Neural progenitor cell (in vitro differentiated cells): ENCODE measurements at regions not wholly inside any gene's neighbourhood (a gene's known extent, or its start where the extent isn't known, plus 50 kb on each side); places are given as distances from the start of the nearest gene placed in this dataset. TPM values are rescaled to one million over a fixed set of nuclear protein-coding genes. Genes with fewer than 3 reads are reported as not detected.
A peak's percentile ranks its signal among the peaks of the same experiment; 100 is the strongest.

ENCODE experiments used
- DNase-seq: peaks from one replicate; pipeline ENCODE4 v3.0.0-alpha.2; 2016; ENCODE audit warnings: low spot score
- H2AFZ ChIP-seq: fragments of 200-600 bp; sonication (generic); replicated peaks from 2 replicates; pipeline ENCODE4 v1.6.1; 2016; ENCODE audit warnings: antibody characterized with exemption
- H3F3A ChIP-seq: fragments of 200-600 bp; sonication (generic); 2 replicates; pipeline ENCODE4 v1.6.1; 2016; ENCODE audit warnings: antibody characterized with exemption, low read depth
- H3K27ac ChIP-seq: fragments of 200-600 bp; sonication (generic); 2 replicates; pipeline ENCODE4 v1.5.1; 2016; ENCODE audit warnings: mild to moderate bottlenecking
- H3K27me3 ChIP-seq: fragments of 200-600 bp; sonication (generic); 2 replicates; pipeline ENCODE4 v1.6.1; 2016; ENCODE audit warnings: mild to moderate bottlenecking, moderate library complexity
- H3K36me3 ChIP-seq: fragments of 200-600 bp; sonication (generic); 2 replicates; pipeline ENCODE4 v1.5.1; 2016
- H3K4me1 ChIP-seq: fragments of 200-600 bp; sonication (generic); 2 replicates; pipeline ENCODE4 v1.6.1; 2016; ENCODE audit warnings: mixed run types
- H3K4me2 ChIP-seq: fragments of 200-600 bp; sonication (generic); 2 replicates; pipeline ENCODE4 v1.6.1; 2016
- H3K4me3 ChIP-seq: fragments of 200-600 bp; sonication (generic); 2 replicates; pipeline ENCODE4 v1.5.1; 2016
- H3K79me2 ChIP-seq: fragments of 200-600 bp; sonication (generic); 2 replicates; pipeline ENCODE4 v1.6.1; 2016; ENCODE audit warnings: low read depth
- H3K9ac ChIP-seq: fragments of 200-600 bp; sonication (generic); 2 replicates; pipeline ENCODE4 v1.6.1; 2016
- H3K9me3 ChIP-seq: fragments of 200-600 bp; sonication (generic); 2 replicates; pipeline ENCODE4 v1.5.1; 2016; ENCODE audit warnings: low read depth
- H4K20me1 ChIP-seq: fragments of 200-600 bp; sonication (generic); 2 replicates; pipeline ENCODE4 v1.6.1; 2016; ENCODE audit warnings: low read depth
- H3K27ac Mint-ChIP-seq: 3 replicates; pipeline ENCODE4 v1.8.0; 2021; ENCODE audit warnings: mixed read lengths
- H3K27me3 Mint-ChIP-seq: 2 replicates; pipeline ENCODE4 v1.8.0; 2022; ENCODE audit warnings: low read depth, mild to moderate bottlenecking, inconsistent platforms, moderate library complexity, mixed read lengths; ENCODE audit not compliant: insufficient read depth
- H3K36me3 Mint-ChIP-seq: 3 replicates; pipeline ENCODE4 v1.8.0; 2021; ENCODE audit warnings: mixed read lengths
- H3K4me1 Mint-ChIP-seq: 3 replicates; pipeline ENCODE4 v1.8.0; 2021; ENCODE audit warnings: mixed read lengths
- H3K4me3 Mint-ChIP-seq: 3 replicates; pipeline ENCODE4 v1.8.0; 2021; ENCODE audit warnings: mild to moderate bottlenecking, moderate library complexity, mixed read lengths
- H3K9me3 Mint-ChIP-seq: 3 replicates; pipeline ENCODE4 v1.8.0; 2020; ENCODE audit warnings: mixed read lengths
- EZH2 ChIP-seq: fragments of 200-600 bp; sonication (generic); IDR thresholded peaks from 2 replicates; pipeline ENCODE4 v1.6.1; 2017; ENCODE audit warnings: antibody characterized with exemption, mild to moderate bottlenecking, moderate library complexity
- EZH2phosphoT487 ChIP-seq: fragments of 200-600 bp; sonication (generic); IDR thresholded peaks from 2 replicates; pipeline ENCODE4 v1.6.1; 2017; ENCODE audit warnings: antibody characterized with exemption
- small RNA-seq: library from RNA; depleted of rRNA; stranded (forward); fragments of <200 nt; gene quantifications from one replicate; pipeline ENCODE3, GENCODE V24; 2015
- TF ChIP-seq, protein P1 (sequence below): fragments of 200-600 bp; sonication (generic); IDR thresholded peaks from 2 replicates; pipeline ENCODE4 v1.5.1; 2017; ENCODE audit warnings: antibody characterized with exemption, mild to moderate bottlenecking

DNA sequence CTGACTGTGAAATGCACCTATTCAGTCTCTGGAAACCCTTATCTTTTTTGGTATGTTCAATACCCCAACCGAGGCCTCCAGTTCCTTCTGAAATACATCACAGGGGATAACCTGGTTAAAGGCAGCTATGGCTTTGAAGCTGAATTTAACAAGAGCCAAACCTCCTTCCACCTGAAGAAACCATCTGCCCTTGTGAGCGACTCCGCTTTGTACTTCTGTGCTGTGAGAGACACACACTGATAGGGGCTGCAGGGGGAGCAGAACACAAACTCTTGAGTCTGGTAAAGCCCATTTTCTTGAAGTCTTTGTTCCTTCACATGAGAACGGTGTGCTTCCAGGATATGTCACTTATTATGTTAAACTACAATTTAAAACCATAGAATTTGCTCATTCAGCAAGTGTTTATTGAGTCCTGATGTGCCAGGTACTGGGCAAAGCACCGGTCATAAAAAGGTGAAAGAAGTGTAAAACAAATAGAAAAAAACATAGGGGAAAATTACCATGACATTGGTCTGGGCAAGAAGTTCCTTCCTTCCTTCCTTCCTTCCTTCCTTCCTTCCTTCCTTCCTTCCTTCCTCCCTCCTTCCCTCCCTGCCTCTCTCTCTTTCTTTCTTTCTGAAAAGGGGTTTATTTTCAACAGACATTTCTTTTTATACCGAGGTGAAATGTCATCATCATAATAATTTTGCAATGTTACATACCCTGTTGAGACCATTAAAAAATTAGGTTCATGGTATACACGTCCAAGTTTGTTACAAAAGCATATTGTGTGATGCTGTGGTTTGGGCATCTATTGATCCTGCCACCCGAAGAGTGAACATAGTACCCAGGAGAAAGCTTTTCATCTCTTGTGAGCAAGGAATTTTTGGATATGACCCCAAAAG is 50.7 kb upstream of the OR4E1 start:
- Histone ChIP-seq H3K79me2 (no peaks in the 10 kb centered on the region), H3K4me1 (no peaks in the 10 kb centered on the region), H3F3A (no peaks in the 10 kb centered on the region), H3K36me3 (no peaks in the 10 kb centered on the region), H2AFZ (peak overlapping the region; percentile 95), H3K27ac (no peak overlapping the region), H3K9ac (no peak overlapping the region), H4K20me1 (no peaks in the 10 kb centered on the region), H3K4me2 (no peak overlapping the region), H3K4me3 (no peak overlapping the region), H3K27me3 (peaks cover 60% of the 10 kb centered on the region), H3K9me3 (no peaks in the 10 kb centered on the region)
- peaks cover 2% of the 10 kb centered on the region for H3K27me3 Mint-ChIP-seq
- H3K4me1 Mint-ChIP-seq: no peaks in the 10 kb centered on the region
- TF ChIP-seq, protein P1, sequence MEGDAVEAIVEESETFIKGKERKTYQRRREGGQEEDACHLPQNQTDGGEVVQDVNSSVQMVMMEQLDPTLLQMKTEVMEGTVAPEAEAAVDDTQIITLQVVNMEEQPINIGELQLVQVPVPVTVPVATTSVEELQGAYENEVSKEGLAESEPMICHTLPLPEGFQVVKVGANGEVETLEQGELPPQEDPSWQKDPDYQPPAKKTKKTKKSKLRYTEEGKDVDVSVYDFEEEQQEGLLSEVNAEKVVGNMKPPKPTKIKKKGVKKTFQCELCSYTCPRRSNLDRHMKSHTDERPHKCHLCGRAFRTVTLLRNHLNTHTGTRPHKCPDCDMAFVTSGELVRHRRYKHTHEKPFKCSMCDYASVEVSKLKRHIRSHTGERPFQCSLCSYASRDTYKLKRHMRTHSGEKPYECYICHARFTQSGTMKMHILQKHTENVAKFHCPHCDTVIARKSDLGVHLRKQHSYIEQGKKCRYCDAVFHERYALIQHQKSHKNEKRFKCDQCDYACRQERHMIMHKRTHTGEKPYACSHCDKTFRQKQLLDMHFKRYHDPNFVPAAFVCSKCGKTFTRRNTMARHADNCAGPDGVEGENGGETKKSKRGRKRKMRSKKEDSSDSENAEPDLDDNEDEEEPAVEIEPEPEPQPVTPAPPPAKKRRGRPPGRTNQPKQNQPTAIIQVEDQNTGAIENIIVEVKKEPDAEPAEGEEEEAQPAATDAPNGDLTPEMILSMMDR: no peak
- TF ChIP-seq EZH2 (no peak), EZH2phosphoT487 (no peak)
- H3K4me3 Mint-ChIP-seq: no peak overlapping the region
- no peaks in the 10 kb centered on the region for H3K9me3 Mint-ChIP-seq
- H3K36me3 Mint-ChIP-seq: no peaks in the 10 kb centered on the region
- no peak overlapping the region for H3K27ac Mint-ChIP-seq
- DNase-seq: no peak

DNA sequence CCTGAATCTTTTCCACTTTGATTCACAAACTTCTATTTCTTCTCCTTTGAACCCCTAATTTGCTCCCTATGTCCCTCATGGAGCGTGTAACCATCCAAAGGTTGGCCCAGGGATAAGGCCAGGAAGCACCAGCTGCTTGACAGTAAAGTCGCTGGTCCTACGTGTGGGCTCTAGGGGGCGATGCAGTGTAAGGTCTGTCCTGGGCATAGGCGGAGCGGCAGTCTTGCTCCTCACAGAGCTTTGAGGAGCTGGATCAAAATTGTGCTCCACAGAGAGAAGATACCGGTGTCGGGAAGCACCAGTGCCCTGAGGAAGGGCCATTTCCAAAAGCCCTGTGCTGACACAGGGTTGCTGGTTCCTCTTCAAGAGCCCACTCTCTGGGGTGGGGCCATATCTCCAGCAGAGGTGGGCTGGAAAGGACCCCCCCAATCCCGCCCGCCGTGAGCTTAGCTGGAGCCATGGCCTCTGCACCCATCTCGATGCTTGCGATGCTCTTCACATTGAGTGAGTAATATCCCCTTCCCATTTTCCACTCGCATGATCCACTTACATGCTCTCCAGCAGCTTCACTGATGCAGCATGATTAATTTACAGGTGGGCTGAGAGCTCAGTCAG is 49.9 kb upstream of the OR4E1 start:
- Histone ChIP-seq H3K36me3 (no peaks in the 10 kb centered on the region), H3F3A (no peaks in the 10 kb centered on the region), H3K27me3 (peaks cover 59% of the 10 kb centered on the region), H2AFZ (peak overlapping the region; percentile 95), H3K4me2 (no peak overlapping the region), H4K20me1 (no peaks in the 10 kb centered on the region), H3K27ac (no peak overlapping the region), H3K79me2 (no peaks in the 10 kb centered on the region), H3K4me3 (no peak overlapping the region), H3K9ac (no peak overlapping the region), H3K9me3 (no peaks in the 10 kb centered on the region), H3K4me1 (no peaks in the 10 kb centered on the region)
- Mint-ChIP-seq H3K36me3 (no peaks in the 10 kb centered on the region), H3K27ac (no peak overlapping the region), H3K9me3 (no peaks in the 10 kb centered on the region), H3K4me1 (no peaks in the 10 kb centered on the region), H3K27me3 (peaks cover 2% of the 10 kb centered on the region), H3K4me3 (no peak overlapping the region)
- TF ChIP-seq, protein P1: peak; percentile 81
- TF ChIP-seq EZH2: no peak
- peak; percentile 89 for DNase-seq

Small RNA genes in the stretch of these regions (small RNA-seq; reads per million reads assigned to genes)
- gene AC245505.1 (not detected), gene TRAJ30 (not detected), gene TRAJ31 (not detected), gene TRAJ32 (not detected), gene TRAJ33 (not detected), gene TRAJ34 (not detected), gene TRAJ35 (not detected), gene TRAJ36 (not detected), gene TRAJ37 (not detected), gene TRAJ38 (not detected), gene TRAJ39 (not detected), gene TRAJ40 (not detected), gene TRAJ41 (not detected), gene TRAJ42 (not detected), gene TRAJ43 (not detected), gene TRAJ44 (not detected), gene TRAJ45 (not detected), gene TRAJ46 (not detected), gene TRAJ47 (not detected), gene TRAJ48 (not detected), gene TRAJ49 (not detected), gene TRAJ50 (not detected), gene TRAJ51 (not detected), gene TRAJ52 (not detected), gene TRAJ53 (not detected), gene TRAJ54 (not detected), gene TRAJ55 (not detected), gene TRAJ56 (not detected), gene TRAJ57 (not detected), gene TRAJ58 (not detected), gene TRAJ59 (not detected), gene TRAJ60 (not detected), gene TRAJ61 (not detected), gene TRAV15 (not detected), gene TRDD1 (not detected), gene TRDD2 (not detected), gene TRDD3 (not detected), gene TRDJ1 (not detected), gene TRDJ2 (not detected), gene TRDJ3 (not detected), gene TRDJ4 (not detected), gene TRDV1 (not detected)
